ENCODE measurements at regions not wholly inside any gene's neighbourhood (a gene's known extent, or its start where the extent isn't known, plus 50 kb on each side); places are given as distances from the start of the nearest gene placed in this dataset.

GRCh38 chr17:36864827-36865430 lies 72.3 kb upstream of the LHX1 start:
- no peak for DNase-seq (ENCODE audit: low read depth in 2 of 2)

GRCh38 chr17:36867716-36868341 lies 69.4 kb upstream of the LHX1 start:
- no peak for DNase-seq (ENCODE audit: low read depth in 2 of 2)

DNA sequence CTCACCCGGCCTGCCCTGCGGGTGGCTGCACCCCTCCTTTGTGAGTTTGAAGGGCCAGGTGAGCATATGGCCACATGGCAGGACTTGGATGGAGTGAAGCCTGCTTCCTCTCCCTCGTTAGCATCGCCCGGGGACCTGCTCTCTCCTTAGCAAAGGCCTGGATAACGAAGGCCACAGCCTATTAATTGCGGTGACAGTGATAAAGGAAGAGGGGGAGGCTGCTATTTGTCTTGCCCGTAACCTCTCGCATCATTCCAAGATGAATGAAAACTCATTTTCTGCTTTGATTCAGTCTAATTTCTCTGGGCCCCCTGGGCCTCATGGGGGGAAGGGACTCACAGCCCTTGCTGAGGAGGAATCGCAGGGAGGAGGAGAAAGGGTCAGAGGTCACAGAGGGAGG lies 68.5 kb upstream of the LHX1 start:
- DNase-seq (ENCODE audit: low read depth in 2 of 2) = no peak

DNA sequence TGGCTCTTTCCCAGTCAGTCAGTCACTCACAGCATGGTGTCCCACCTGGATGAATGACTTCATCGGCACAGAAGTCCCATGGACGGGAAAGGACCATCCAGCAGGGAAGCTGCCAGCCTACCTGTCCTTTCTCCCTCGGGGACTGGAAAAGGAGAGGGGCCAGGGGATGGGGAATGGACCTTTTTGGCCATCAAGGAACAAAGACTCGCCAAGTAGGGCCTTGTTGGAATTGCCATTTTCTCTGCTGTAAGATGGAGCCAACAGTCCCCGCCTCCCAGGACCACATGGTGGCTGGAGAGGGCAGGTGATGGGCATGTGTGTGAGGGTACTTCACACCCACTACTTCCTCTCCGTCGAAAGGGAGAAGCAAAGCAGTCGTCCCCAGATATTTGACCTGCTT lies 67.8 kb upstream of the LHX1 start:
- DNase-seq (ENCODE audit: low read depth in 2 of 2) = no peak

GRCh38 chr17:36869856-36870719 lies 67.2 kb upstream of the LHX1 start:
- DNase-seq (ENCODE audit: low read depth in 2 of 2) = no peak

DNA sequence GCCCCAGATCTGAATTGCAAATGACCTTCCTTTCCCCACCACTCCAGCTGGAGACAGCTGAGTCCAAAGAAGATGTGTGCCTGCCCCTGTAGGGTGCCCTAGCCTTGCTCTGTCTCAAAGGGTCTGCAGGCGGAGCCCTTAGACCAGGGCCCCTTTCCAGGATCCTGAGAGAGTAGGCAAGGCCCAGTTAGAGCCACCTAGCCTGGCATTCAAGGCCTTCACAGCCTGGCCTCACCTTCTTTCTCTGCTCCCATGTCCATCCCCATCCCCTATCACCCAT lies 66.6 kb upstream of the LHX1 start:
- DNase-seq (ENCODE audit: low read depth in 2 of 2) = no peak

DNA sequence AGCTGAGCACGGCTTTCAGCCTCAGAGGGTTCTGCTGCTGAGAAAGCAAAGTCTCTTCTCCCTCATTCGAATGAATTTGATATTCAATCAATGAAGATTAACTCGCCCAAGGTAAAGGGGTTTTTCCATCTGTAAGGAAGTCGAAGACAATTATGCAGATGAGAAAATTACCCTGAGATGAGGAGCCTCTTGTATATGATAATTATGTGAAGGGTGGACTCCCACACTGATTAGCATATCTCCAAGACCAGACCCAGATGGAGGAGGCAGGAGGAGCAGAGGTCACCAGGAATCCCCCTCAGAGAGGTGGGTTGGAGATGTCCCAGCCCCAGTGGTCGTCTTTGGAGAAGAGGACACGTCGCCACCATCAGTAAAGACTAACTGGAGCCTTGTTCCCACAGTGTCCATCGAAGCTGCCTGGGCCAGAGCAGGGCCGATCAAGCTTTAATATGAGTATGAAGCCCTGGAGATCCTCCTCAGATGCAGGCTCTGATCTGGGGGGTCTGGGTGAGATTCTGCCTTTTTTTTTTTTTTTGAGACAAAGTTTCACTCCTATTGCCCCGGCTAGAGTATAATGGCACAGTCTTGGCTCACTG lies 61.5 kb upstream of the LHX1 start:
- no peak for DNase-seq (ENCODE audit: low read depth in 2 of 2)

DNA sequence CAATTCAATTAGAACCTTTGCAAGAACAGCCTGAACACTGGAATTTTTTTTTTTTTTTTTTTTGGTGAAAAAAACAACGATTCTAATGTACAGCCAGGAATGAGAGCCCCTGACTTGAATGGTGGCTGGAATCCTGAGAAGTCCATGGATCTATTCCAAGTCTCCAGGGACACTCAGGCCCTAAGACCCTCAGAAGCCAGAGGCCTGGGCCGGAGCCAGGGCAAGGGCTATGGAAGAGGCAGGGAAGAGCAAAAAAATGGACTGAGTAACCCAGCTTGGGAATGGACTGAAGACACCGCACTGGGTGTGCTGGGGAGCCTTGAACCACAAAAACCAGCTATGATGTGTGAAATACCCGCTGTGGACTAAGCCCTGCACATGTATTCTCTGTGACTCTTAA lies 60.3 kb upstream of the LHX1 start:
- DNase-seq (ENCODE audit: low read depth in 2 of 2) = no peak

GRCh38 chr17:36877771-36878170 lies 59.5 kb upstream of the LHX1 start:
- DNase-seq (ENCODE audit: low read depth in 2 of 2) = no peak

GRCh38 chr17:36878216-36878615 lies 59.1 kb upstream of the LHX1 start:
- no peak for DNase-seq (ENCODE audit: low read depth in 2 of 2)

DNA sequence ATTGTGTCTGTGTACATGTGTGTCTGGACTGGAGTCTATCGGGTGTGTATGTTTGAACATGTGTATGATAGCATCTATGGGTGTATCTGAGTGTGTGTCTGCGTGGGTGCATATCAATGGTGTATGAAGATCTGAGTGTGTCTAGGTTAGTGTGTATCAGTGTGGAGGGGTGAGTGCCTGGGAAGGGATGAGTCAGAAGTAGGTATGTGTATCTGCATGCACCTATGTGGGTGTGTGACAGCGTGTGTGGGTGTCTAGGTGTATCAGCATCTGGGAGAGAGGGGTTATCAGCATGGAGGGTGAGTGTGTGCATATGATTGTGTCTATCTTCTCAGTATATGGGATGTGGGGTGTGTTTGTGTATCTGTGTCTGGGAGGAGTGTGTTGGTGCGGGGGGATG lies 58.2 kb upstream of the LHX1 start:
- no peak for DNase-seq (ENCODE audit: low read depth in 2 of 2)

- no peak for DNase-seq (ENCODE audit: low read depth in 2 of 2)
Measured at GRCh38 chr17:36879624-36880131, 57.6 kb upstream of the LHX1 start.

- no peak for DNase-seq (ENCODE audit: low read depth in 2 of 2)
Measured at GRCh38 chr17:36880268-36880905, 56.9 kb upstream of the LHX1 start.

DNA sequence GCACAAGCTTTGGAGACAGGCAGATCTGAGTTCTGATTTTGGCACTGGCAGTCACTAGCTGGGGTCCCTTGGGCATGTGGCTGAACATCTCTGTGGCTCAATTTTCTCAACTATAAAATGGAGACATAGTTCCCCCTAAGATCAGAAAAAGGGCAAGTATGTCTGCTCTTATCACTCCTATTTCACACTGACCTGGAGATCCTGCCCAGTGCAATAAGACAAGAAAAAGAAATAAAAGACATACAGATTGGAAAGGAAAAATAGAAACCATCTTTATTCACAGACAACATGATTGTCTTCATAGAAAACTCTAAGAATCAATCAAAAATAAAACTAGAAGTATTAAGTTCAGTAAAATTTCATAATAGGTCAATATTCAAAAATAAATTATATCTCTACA lies 56.0 kb upstream of the LHX1 start:
- no peak for DNase-seq (ENCODE audit: low read depth in 2 of 2)

- DNase-seq (ENCODE audit: low read depth in 2 of 2) = no peak
Measured at GRCh38 chr17:36884495-36885152, 52.7 kb upstream of the LHX1 start.

GRCh38 chr17:36885153-36885735 lies 52.0 kb upstream of the LHX1 start:
- DNase-seq (ENCODE audit: low read depth in 2 of 2) = no peak

- no peak for DNase-seq (ENCODE audit: low read depth in 2 of 2)
Measured at GRCh38 chr17:36885771-36886377, 51.4 kb upstream of the LHX1 start.

All from stimulated activated CD8-positive, alpha-beta memory T cell treated with anti-CD3 and anti-CD28 coated beads, Interleukin-7, amount 100 ng/mL, for 4 hours (primary cell).